ENCODE measurements at regions not wholly inside any gene's neighbourhood (a gene's known extent, or its start where the extent isn't known, plus 50 kb on each side); places are given as distances from the start of the nearest gene placed in this dataset.

- no peak for DNase-seq
- Histone ChIP-seq H3K27ac (no peak overlapping the region), H3K4me1 (no peaks in the 10 kb centered on the region), H3K4me3 (no peak overlapping the region), H3K27me3 (no peaks in the 10 kb centered on the region), H3K9me3 (peaks cover 0 to 16% (median 13%) of the 10 kb centered on the region in 4 donors), H3K36me3 (no peaks in the 10 kb centered on the region)
- intact Hi-C loops (cut with DNase I; ENCODE audit: low total_unique reads), result no loop called here
- 50 to 79% (median 72%) methylated on average over 1 of the region's 1 CpG for WGBS, 5 donors
- TF ChIP-seq POLR2AphosphoS5 (IDR thresholded peaks at IDR 0.05) (no peak), POLR2A (IDR thresholded peaks at IDR 0.05) (no peak)
Observed at GRCh38 chr2:17083902-17084301, 418.3 kb upstream of the CYRIA start.

- no peak for DNase-seq
- intact Hi-C loops (cut with DNase I; ENCODE audit: low total_unique reads), result no loop called here
- Histone ChIP-seq H3K27ac (no peak overlapping the region), H3K4me1 (no peaks in the 10 kb centered on the region), H3K4me3 (no peak overlapping the region), H3K27me3 (no peaks in the 10 kb centered on the region), H3K36me3 (no peaks in the 10 kb centered on the region), H3K9me3 (peaks cover 0 to 21% (median 15%) of the 10 kb centered on the region in 4 donors)
- TF ChIP-seq CTCF (IDR thresholded peaks at IDR 0.05), result no peak
- no peak for TF ChIP-seq EP300 (IDR thresholded peaks at IDR 0.05)
- TF ChIP-seq POLR2A (IDR thresholded peaks at IDR 0.05), result no peak
- TF ChIP-seq POLR2AphosphoS5 (IDR thresholded peaks at IDR 0.05), result no peak
Observed at GRCh38 chr2:17079262-17079661, 413.6 kb upstream of the CYRIA start.

- intact Hi-C loops (cut with DNase I; ENCODE audit: low total_unique reads), result no loop called here
- no peaks in the 10 kb centered on the region for H3K27me3 ChIP-seq
- H3K36me3 ChIP-seq, result no peaks in the 10 kb centered on the region
- 45 to 66% (median 60%) methylated on average over 2 of the region's 2 CpGs for WGBS, 5 donors
- no peak overlapping the region for H3K4me3 ChIP-seq
- no peak for TF ChIP-seq POLR2A (IDR thresholded peaks at IDR 0.05)
- TF ChIP-seq CTCF (IDR thresholded peaks at IDR 0.05), result no peak
- TF ChIP-seq EP300 (IDR thresholded peaks at IDR 0.05), result no peak
- no peak for TF ChIP-seq POLR2AphosphoS5 (IDR thresholded peaks at IDR 0.05)
- H3K9me3 ChIP-seq, result peaks cover 0 to 24% (median 15%) of the 10 kb centered on the region in 4 donors
- no peak for DNase-seq
- H3K4me1 ChIP-seq, result no peaks in the 10 kb centered on the region
- no peak overlapping the region for H3K27ac ChIP-seq
Observed at GRCh38 chr2:17076533-17076932, 410.9 kb upstream of the CYRIA start.

- DNase-seq, result no peak
- no peak overlapping the region for H3K4me3 ChIP-seq
- no peak for TF ChIP-seq POLR2A (IDR thresholded peaks at IDR 0.05)
- no peaks in the 10 kb centered on the region for H3K27me3 ChIP-seq
- no peaks in the 10 kb centered on the region for H3K36me3 ChIP-seq
- peaks cover 0 to 13% (median 2%) of the 10 kb centered on the region in 4 donors for H3K9me3 ChIP-seq
- intact Hi-C loops (cut with DNase I; ENCODE audit: low total_unique reads), result no loop called here
- no peak overlapping the region for H3K27ac ChIP-seq
- no peaks in the 10 kb centered on the region for H3K4me1 ChIP-seq
Observed at GRCh38 chr2:17070711-17071110, 405.1 kb upstream of the CYRIA start.

GRCh38 chr2:17069564-17069963, 403.9 kb upstream of the CYRIA start:
- Histone ChIP-seq H3K9me3 (peaks cover 0 to 13% (median 2%) of the 10 kb centered on the region in 4 donors), H3K27me3 (no peaks in the 10 kb centered on the region), H3K4me3 (no peak overlapping the region), H3K27ac (no peak overlapping the region), H3K4me1 (no peaks in the 10 kb centered on the region), H3K36me3 (no peaks in the 10 kb centered on the region)
- TF ChIP-seq POLR2AphosphoS5 (IDR thresholded peaks at IDR 0.05) (no peak), POLR2A (IDR thresholded peaks at IDR 0.05) (no peak), CTCF (IDR thresholded peaks at IDR 0.05) (no peak), EP300 (IDR thresholded peaks at IDR 0.05) (no peak)
- intact Hi-C loops (cut with DNase I; ENCODE audit: low total_unique reads), result no loop called here
- WGBS, 5 donors, result 85 to 91% (median 87%) methylated on average over 4 of the region's 4 CpGs
- no peak for DNase-seq

All from stomach (tissue), 8 donors.